GM12874 (cell line): ENCODE measurements at regions not wholly inside any gene's neighbourhood (a gene's known extent, or its start where the extent isn't known, plus 50 kb on each side); places are given as distances from the start of the nearest gene placed in this dataset.

Source experiments
- TF ChIP-seq, protein P1 (sequence below): IDR thresholded peaks from 2 replicates; pipeline ENCODE4 v1.5.1; 2011; ENCODE audit warnings: low read depth, mild to moderate bottlenecking, control low read depth, low read length, moderate library complexity; ENCODE audit not compliant: insufficient read depth

DNA sequence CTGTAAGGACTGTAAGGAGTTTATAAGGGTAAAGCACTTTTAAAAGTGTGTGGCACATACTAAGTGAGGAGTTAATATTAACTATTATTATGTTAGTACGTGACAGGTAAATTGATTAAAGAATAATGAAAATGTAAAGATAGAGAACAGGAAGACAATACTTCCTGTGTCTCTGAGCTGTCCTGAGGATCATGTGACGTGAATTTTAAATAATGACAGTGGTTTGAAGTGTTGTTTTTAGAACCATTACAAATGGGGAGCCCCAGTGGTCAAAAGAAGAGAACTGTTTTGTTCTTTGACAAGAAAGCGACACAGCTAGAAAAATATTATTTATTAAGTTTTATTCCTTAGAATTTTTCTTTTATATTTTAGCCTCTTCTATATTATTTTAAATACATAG is 241.2 kb upstream of the STARD13 start:
- TF ChIP-seq, protein P1, sequence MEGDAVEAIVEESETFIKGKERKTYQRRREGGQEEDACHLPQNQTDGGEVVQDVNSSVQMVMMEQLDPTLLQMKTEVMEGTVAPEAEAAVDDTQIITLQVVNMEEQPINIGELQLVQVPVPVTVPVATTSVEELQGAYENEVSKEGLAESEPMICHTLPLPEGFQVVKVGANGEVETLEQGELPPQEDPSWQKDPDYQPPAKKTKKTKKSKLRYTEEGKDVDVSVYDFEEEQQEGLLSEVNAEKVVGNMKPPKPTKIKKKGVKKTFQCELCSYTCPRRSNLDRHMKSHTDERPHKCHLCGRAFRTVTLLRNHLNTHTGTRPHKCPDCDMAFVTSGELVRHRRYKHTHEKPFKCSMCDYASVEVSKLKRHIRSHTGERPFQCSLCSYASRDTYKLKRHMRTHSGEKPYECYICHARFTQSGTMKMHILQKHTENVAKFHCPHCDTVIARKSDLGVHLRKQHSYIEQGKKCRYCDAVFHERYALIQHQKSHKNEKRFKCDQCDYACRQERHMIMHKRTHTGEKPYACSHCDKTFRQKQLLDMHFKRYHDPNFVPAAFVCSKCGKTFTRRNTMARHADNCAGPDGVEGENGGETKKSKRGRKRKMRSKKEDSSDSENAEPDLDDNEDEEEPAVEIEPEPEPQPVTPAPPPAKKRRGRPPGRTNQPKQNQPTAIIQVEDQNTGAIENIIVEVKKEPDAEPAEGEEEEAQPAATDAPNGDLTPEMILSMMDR: no peak

DNA sequence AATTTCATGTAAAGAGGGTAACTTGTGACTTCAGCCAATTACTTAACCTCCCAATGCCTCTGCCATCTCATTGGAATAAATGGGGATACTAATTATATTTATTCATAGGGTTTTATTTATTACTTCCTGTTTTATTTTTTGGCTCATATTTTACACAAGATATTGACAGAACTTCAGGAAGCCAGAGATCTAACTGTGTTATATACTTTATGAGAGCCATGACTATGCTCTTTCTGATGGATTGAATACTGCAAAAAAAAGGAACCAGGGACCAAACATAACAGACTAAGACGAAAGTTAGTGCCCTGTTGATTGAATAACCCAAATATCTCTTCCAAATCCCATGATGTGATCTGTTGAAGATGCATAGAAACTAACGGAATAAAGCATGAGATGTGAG is 243.3 kb upstream of the STARD13 start:
- TF ChIP-seq, protein P1: no peak

GRCh38 chr13:33531484-33531883 is 245.9 kb upstream of the STARD13 start:
- TF ChIP-seq, protein P1: no peak

DNA sequence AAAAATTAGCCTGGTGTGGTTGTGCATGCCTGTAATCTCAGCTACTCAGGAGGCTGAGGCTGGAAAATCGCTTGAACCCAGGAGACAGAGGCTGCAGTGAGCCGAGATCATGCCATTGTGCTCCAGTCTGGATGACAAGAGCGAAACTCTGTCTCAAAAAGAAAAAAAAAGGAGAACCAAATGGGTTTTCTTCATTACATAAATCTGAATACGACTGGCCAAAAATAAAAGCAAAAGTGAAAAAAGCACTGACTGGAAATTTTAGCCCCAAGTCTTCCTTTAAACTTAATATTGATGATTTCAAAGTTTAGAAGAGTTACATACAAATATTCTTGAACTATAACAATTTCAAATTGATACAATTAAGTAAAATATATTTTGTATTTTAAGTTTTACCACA is 249.5 kb upstream of the STARD13 start:
- TF ChIP-seq, protein P1: no peak

DNA sequence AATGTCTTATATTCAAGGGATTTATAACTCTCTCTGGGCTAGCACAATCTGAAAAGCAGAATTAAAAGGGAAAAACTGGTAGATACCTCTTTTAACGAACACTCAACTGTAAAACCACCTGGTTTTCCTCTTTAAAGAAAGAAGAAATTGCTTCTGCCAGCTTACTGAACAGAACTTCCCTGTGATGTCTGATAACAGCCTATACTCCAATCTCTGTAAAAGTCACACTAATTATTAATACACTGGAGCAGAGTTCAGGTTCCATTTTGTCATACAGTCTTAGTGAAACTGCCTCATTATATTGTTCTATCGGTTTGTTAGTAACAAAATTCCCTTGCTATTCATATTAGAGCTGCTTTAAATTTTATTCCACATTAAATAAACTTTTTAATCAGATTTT is 251.0 kb upstream of the STARD13 start:
- TF ChIP-seq, protein P1: no peak

- TF ChIP-seq, protein P1: no peak
Measured at GRCh38 chr13:33537026-33537425, 251.5 kb upstream of the STARD13 start.

DNA sequence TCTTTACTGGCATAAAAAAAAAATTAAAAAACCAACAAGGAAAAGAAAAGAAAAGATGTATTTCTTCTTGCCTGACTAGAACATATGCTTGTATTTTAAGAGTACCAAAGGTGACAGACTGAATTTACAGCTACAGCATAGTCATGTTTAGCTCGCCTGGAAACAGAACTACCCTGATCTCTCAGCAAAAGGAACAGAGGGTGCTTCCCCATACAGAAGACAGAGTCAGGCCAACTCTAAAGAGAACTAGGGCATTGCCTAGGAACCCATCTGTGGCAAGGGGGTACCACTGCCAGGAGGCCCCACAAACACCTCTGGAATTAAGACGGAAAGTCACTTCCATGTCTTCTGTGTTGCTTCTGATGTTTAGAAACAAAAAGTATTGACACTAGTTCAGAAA is 252.1 kb upstream of the STARD13 start:
- TF ChIP-seq, protein P1: no peak

GRCh38 chr13:33541456-33541855 is 255.9 kb upstream of the STARD13 start:
- TF ChIP-seq, protein P1: no peak
